Upper lobe of left lung (tissue), 6 donors: ENCODE measurements at regions not wholly inside any gene's neighbourhood (a gene's known extent, or its start where the extent isn't known, plus 50 kb on each side); places are given as distances from the start of the nearest gene placed in this dataset.
A peak's percentile ranks its signal among the peaks of the same experiment; 100 is the strongest.

Source experiments
- ATAC-seq, 2 donors: fragments of 200-7000 bp; cut with Tn5 transposase; one replicate each; pipeline ENCODE4 v1.9.1; 2022; ENCODE audit warnings: mild to moderate bottlenecking in 2 of 2, moderate library complexity in 2 of 2; ENCODE audit not compliant: low FRiP score in 2 of 2
- DNase-seq, 2 donors: peaks; one replicate each; pipeline ENCODE4 v3.0.0-alpha.2; 2019 to 2020
- H3K27ac ChIP-seq, 4 donors: fragments of 200-600 bp; sonication (generic); one replicate each; pipeline ENCODE4 v1.5.1; 2016 to 2019
- H3K27me3 ChIP-seq, 4 donors: fragments of 200-600 bp; sonication (generic); one replicate each; pipeline ENCODE4 v1.5.1; 2017 to 2019
- H3K36me3 ChIP-seq, 4 donors: fragments of 200-600 bp; sonication (generic); one replicate each; pipeline ENCODE4 v1.5.1; 2016 to 2019
- H3K4me1 ChIP-seq, 4 donors: fragments of 200-600 bp; sonication (generic); one replicate each; pipeline ENCODE4 v1.5.1; 2018 to 2019
- H3K4me3 ChIP-seq, 4 donors: fragments of 200-600 bp; sonication (generic); one replicate each; pipeline ENCODE4 v1.5.1; 2017 to 2019; ENCODE audit warnings: mild to moderate bottlenecking in 2 of 4, moderate library complexity in 1 of 4
- H3K9me3 ChIP-seq, 4 donors: fragments of 200-600 bp; sonication (generic); one replicate each; pipeline ENCODE4 v1.5.1; 2018 to 2019
- EP300 ChIP-seq, 4 donors: sonication (generic); formaldehyde crosslinking; IDR thresholded peaks; one replicate each; pipeline ENCODE4 v1.5.1; 2017; ENCODE audit warnings: antibody characterized with exemption in 4 of 4, control low read depth in 2 of 4
- POLR2A ChIP-seq, 4 donors: fragments of 450-650 bp; IDR thresholded peaks; one replicate each; pipeline ENCODE4 v1.5.1; 2016 to 2017; ENCODE audit warnings: antibody characterized with exemption in 4 of 4, mild to moderate bottlenecking in 2 of 4
- POLR2AphosphoS5 ChIP-seq, 2 donors: sonication (generic); formaldehyde crosslinking; IDR thresholded peaks; one replicate each; pipeline ENCODE4 v1.5.1; 2017; ENCODE audit warnings: antibody characterized with exemption in 2 of 2
- WGBS, 2 donors: methylation state at CpG; one replicate each; pipeline ENCODE4 v1.1.5; 2017 to 2018; 5-methylcytosine and 5-hydroxymethylcytosine counted together
- TF ChIP-seq, protein P1 (sequence below), 6 experiments: fragments of 450-650 bp in 4 of 6; fragments of 200-600 bp in 2 of 6; sonication (generic) in 2 of 6; IDR thresholded peaks; one replicate each; pipeline ENCODE4 v1.5.1; 2016 to 2019; ENCODE audit warnings: antibody characterized with exemption in 6 of 6
- donor health status: DM: no; HTN: no; CAD: no; lungs with moderate emphysema.
- donor health status: DM: no; HTN: yes; CAD: no; lungs with severe emphysema.

- no peak overlapping the region for H3K27ac ChIP-seq
- TF ChIP-seq POLR2A (IDR thresholded peaks at IDR 0.05) (no peak), POLR2AphosphoS5 (IDR thresholded peaks at IDR 0.05) (no peak), EP300 (IDR thresholded peaks at IDR 0.05) (no peak)
- TF ChIP-seq, protein P1, sequence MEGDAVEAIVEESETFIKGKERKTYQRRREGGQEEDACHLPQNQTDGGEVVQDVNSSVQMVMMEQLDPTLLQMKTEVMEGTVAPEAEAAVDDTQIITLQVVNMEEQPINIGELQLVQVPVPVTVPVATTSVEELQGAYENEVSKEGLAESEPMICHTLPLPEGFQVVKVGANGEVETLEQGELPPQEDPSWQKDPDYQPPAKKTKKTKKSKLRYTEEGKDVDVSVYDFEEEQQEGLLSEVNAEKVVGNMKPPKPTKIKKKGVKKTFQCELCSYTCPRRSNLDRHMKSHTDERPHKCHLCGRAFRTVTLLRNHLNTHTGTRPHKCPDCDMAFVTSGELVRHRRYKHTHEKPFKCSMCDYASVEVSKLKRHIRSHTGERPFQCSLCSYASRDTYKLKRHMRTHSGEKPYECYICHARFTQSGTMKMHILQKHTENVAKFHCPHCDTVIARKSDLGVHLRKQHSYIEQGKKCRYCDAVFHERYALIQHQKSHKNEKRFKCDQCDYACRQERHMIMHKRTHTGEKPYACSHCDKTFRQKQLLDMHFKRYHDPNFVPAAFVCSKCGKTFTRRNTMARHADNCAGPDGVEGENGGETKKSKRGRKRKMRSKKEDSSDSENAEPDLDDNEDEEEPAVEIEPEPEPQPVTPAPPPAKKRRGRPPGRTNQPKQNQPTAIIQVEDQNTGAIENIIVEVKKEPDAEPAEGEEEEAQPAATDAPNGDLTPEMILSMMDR (IDR thresholded peaks at IDR 0.05), result no peak
- no peaks in the 10 kb centered on the region for H3K9me3 ChIP-seq
- 67 to 75% methylated on average over 13 of the region's 13 CpGs for WGBS, 2 donors
- no peaks in the 10 kb centered on the region for H3K36me3 ChIP-seq
- H3K27me3 ChIP-seq, result no peaks in the 10 kb centered on the region
- no peak overlapping the region for H3K4me3 ChIP-seq
- peaks cover 6 to 13% (median 11%) of the 10 kb centered on the region in 4 donors for H3K4me1 ChIP-seq
- no peak for DNase-seq
- no peak for ATAC-seq
These were observed 159.3 kb upstream of the DAPK1 start for GRCh38 chr9:87338088-87338989.

GRCh38 chr9:87340391-87340790 is 157.3 kb upstream of the DAPK1 start:
- Histone ChIP-seq H3K4me1 (peaks cover 6 to 13% (median 11%) of the 10 kb centered on the region in 4 donors), H3K9me3 (no peaks in the 10 kb centered on the region), H3K27me3 (no peaks in the 10 kb centered on the region), H3K27ac (no peak overlapping the region), H3K4me3 (no peak overlapping the region), H3K36me3 (no peaks in the 10 kb centered on the region)
- 81 to 87% methylated on average over 4 of the region's 4 CpGs for WGBS, 2 donors
- TF ChIP-seq POLR2A (IDR thresholded peaks at IDR 0.05), result no peak
- TF ChIP-seq, protein P1 (IDR thresholded peaks at IDR 0.05), result no peak
- TF ChIP-seq POLR2AphosphoS5 (IDR thresholded peaks at IDR 0.05), result no peak
- TF ChIP-seq EP300 (IDR thresholded peaks at IDR 0.05), result no peak
- ATAC-seq (no peak), DNase-seq (no peak)

DNA sequence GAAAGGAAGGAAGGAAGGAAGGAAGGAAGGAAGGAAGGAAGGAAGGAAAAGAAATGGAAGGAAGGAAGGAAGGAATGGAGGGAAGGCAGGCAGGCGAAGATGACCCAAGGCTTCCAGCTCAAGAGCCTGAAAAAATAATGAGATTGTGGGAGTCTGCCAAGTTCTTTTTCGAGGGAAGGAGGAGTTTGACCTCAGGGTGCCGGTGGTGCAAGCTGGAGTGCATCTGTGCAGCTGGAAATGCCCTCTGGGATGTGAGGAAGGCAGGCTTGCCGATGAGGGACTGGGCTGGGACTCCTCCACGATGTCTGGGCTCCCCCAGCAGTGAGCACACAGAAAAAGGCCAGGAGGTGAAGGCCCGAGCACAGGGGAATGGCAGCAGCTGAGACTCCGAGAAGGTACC is 154.9 kb upstream of the DAPK1 start:
- DNase-seq, result peak in 1 of 2 donors; percentile 10
- Histone ChIP-seq H3K9me3 (no peaks in the 10 kb centered on the region), H3K36me3 (no peaks in the 10 kb centered on the region), H3K4me1 (peaks cover 0 to 3% (median 1%) of the 10 kb centered on the region in 4 donors), H3K27me3 (no peaks in the 10 kb centered on the region), H3K4me3 (no peak overlapping the region), H3K27ac (no peak overlapping the region)
- WGBS, 2 donors, result 44 to 57% methylated on average over 7 of the region's 7 CpGs
- ATAC-seq, result peak; percentile 36 to 46
- TF ChIP-seq POLR2AphosphoS5 (IDR thresholded peaks at IDR 0.05) (no peak), POLR2A (IDR thresholded peaks at IDR 0.05) (no peak), EP300 (IDR thresholded peaks at IDR 0.05) (no peak)
- TF ChIP-seq, protein P1 (IDR thresholded peaks at IDR 0.05), result no peak

DNA sequence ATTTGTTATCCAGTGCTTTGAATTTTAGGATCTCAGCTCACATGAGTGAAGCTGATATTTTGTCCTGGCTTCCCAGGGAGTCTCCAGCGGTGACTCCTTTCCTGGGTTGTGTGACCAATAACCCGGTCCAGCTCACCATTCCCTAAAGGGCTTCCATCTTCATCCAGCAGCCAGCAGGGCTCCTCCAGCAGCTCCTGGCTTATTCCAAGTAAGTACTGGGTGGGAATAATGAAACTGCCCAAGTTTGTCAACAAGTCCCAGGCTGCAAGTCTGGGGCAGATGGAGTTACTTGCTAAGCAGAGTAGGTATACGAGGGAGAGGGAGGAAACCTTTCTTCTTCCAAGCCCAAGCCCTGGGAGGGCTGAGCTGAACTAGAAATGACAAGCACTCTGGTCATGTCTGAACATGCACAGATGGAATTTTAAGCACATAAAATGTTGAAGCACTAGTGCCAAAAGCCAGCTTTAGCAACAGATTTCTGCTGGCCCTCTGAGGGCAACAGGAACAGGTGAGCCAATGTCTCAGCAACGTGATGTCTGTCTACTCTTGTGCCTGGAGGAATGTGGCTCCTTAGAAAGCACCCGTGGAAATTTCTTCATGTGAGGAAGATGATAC is 153.7 kb upstream of the DAPK1 start:
- Histone ChIP-seq H3K4me3 (no peak overlapping the region), H3K9me3 (no peaks in the 10 kb centered on the region), H3K36me3 (no peaks in the 10 kb centered on the region), H3K4me1 (no peaks in the 10 kb centered on the region), H3K27me3 (no peaks in the 10 kb centered on the region), H3K27ac (no peak overlapping the region)
- ATAC-seq (peak in 1 of 2 donors; percentile 13), DNase-seq (no peak)
- 78 to 86% methylated on average over 5 of the region's 5 CpGs for WGBS, 2 donors
- TF ChIP-seq POLR2AphosphoS5 (IDR thresholded peaks at IDR 0.05), result no peak
- no peak for TF ChIP-seq EP300 (IDR thresholded peaks at IDR 0.05)
- TF ChIP-seq POLR2A (IDR thresholded peaks at IDR 0.05), result no peak
- TF ChIP-seq, protein P1 (IDR thresholded peaks at IDR 0.05), result no peak
